ENCODE measurements at regions not wholly inside any gene's neighbourhood (a gene's known extent, or its start where the extent isn't known, plus 50 kb on each side); places are given as distances from the start of the nearest gene placed in this dataset.

GRCh38 chr14:66420251-66421006 lies 65.7 kb upstream of the CCDC196 start:
- Mint-ChIP-seq H3K27me3 (ENCODE audit: low read depth) (peaks cover 4% of the 10 kb centered on the region), H3K27ac (no peak overlapping the region), H3K4me1 (no peaks in the 10 kb centered on the region), H3K9me3 (peaks cover 10% of the 10 kb centered on the region), H3K4me3 (no peak overlapping the region), H3K36me3 (no peaks in the 10 kb centered on the region)
- DNase-seq (ENCODE audit: low spot score in 2 of 2, unreplicated experiment in 2 of 2): no peak
- TF ChIP-seq, protein P1, sequence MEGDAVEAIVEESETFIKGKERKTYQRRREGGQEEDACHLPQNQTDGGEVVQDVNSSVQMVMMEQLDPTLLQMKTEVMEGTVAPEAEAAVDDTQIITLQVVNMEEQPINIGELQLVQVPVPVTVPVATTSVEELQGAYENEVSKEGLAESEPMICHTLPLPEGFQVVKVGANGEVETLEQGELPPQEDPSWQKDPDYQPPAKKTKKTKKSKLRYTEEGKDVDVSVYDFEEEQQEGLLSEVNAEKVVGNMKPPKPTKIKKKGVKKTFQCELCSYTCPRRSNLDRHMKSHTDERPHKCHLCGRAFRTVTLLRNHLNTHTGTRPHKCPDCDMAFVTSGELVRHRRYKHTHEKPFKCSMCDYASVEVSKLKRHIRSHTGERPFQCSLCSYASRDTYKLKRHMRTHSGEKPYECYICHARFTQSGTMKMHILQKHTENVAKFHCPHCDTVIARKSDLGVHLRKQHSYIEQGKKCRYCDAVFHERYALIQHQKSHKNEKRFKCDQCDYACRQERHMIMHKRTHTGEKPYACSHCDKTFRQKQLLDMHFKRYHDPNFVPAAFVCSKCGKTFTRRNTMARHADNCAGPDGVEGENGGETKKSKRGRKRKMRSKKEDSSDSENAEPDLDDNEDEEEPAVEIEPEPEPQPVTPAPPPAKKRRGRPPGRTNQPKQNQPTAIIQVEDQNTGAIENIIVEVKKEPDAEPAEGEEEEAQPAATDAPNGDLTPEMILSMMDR (IDR thresholded peaks at IDR 0.05; ENCODE audit: unreplicated experiment): no peak

- peaks cover 3% of the 10 kb centered on the region for H3K9me3 Mint-ChIP-seq
- DNase-seq (ENCODE audit: low spot score in 2 of 2, unreplicated experiment in 2 of 2): no peak
- no peak overlapping the region for H3K27ac Mint-ChIP-seq
- H3K4me3 Mint-ChIP-seq: no peak overlapping the region
- TF ChIP-seq, protein P1 (IDR thresholded peaks at IDR 0.05; ENCODE audit: unreplicated experiment): no peak
- no peaks in the 10 kb centered on the region for H3K36me3 Mint-ChIP-seq
- no peaks in the 10 kb centered on the region for H3K27me3 Mint-ChIP-seq (ENCODE audit: low read depth)
- H3K4me1 Mint-ChIP-seq: peaks cover 11% of the 10 kb centered on the region
Observed at GRCh38 chr14:66421990-66422946, 63.9 kb upstream of the CCDC196 start.

GRCh38 chr14:66425402-66425801 lies 60.8 kb upstream of the CCDC196 start:
- DNase-seq (ENCODE audit: low spot score in 2 of 2, unreplicated experiment in 2 of 2): no peak
- Mint-ChIP-seq H3K27me3 (ENCODE audit: low read depth) (peaks cover 1% of the 10 kb centered on the region), H3K4me3 (no peak overlapping the region), H3K9me3 (no peaks in the 10 kb centered on the region), H3K4me1 (peaks cover 11% of the 10 kb centered on the region), H3K36me3 (no peaks in the 10 kb centered on the region), H3K27ac (no peak overlapping the region)
- TF ChIP-seq, protein P1 (IDR thresholded peaks at IDR 0.05; ENCODE audit: unreplicated experiment): no peak

DNA sequence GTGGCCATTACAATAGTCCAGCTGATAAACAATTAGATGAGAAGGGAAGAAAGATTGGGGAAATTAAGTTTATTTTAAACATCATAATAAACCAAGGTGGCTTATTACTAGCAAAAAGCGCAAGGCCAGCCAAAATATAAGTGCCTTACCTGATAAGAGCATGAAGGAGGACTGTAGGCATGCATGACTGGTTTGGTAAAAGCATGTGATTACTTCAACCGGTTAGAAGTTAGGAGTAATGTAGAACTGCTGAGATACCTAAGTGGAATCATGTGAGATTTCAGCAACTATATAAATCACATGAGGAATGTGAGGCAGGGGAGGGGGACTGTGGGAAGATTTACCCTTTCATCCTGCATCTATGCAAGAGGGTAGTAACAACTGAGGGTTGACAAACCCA lies 59.7 kb upstream of the CCDC196 start:
- DNase-seq (ENCODE audit: low spot score in 2 of 2, unreplicated experiment in 2 of 2): no peak
- peak overlapping the region; percentile 72 for H3K27ac Mint-ChIP-seq
- H3K4me1 Mint-ChIP-seq: peaks cover 11% of the 10 kb centered on the region
- TF ChIP-seq, protein P1 (IDR thresholded peaks at IDR 0.05; ENCODE audit: unreplicated experiment): no peak
- no peaks in the 10 kb centered on the region for H3K36me3 Mint-ChIP-seq
- peaks cover 8% of the 10 kb centered on the region for H3K27me3 Mint-ChIP-seq (ENCODE audit: low read depth)
- H3K4me3 Mint-ChIP-seq: no peak overlapping the region
- no peaks in the 10 kb centered on the region for H3K9me3 Mint-ChIP-seq

DNA sequence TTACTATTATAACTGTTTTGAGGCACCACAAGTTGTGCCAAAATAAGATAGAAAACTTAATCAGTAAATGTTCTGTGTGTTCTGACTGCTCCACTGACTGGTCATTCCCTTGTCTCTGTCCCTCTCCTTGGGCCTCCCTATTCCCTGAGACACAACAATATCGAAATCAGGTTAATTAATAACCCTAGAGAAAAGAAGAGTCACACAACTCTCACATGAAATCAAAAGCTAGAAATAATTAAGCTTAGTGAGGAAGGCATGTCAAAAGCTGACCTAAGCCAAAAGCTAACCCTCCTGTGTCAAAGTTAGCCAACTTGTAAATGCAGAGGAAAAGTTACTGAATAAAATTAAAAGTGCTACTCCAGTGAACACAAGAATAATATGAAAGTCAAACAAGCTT lies 53.8 kb upstream of the CCDC196 start:
- Mint-ChIP-seq H3K9me3 (peaks cover 40% of the 10 kb centered on the region), H3K27me3 (ENCODE audit: low read depth) (peaks cover 11% of the 10 kb centered on the region), H3K4me1 (no peaks in the 10 kb centered on the region), H3K36me3 (no peaks in the 10 kb centered on the region), H3K27ac (no peak overlapping the region), H3K4me3 (no peak overlapping the region)
- TF ChIP-seq, protein P1 (IDR thresholded peaks at IDR 0.05; ENCODE audit: unreplicated experiment): no peak
- no peak for DNase-seq (ENCODE audit: low spot score in 2 of 2, unreplicated experiment in 2 of 2)
